ENCODE measurements at regions not wholly inside any gene's neighbourhood (a gene's known extent, or its start where the extent isn't known, plus 50 kb on each side); places are given as distances from the start of the nearest gene placed in this dataset.

GRCh38 chr18:67041334-67041733 is 437.4 kb upstream of the CDH19 start:
- Mint-ChIP-seq H3K4me3 (no peak overlapping the region), H3K27ac (no peak overlapping the region), H3K9me3 (no peaks in the 10 kb centered on the region), H3K4me1 (no peaks in the 10 kb centered on the region), H3K36me3 (ENCODE audit: low read depth) (no peaks in the 10 kb centered on the region), H3K27me3 (ENCODE audit: low read depth) (no peaks in the 10 kb centered on the region)
- no peak for TF ChIP-seq CTCF (IDR thresholded peaks at IDR 0.05; ENCODE audit: unreplicated experiment in 3 of 3)

- Mint-ChIP-seq H3K4me1 (no peaks in the 10 kb centered on the region), H3K27ac (no peak overlapping the region), H3K36me3 (ENCODE audit: low read depth) (no peaks in the 10 kb centered on the region), H3K4me3 (no peak overlapping the region), H3K27me3 (ENCODE audit: low read depth) (no peaks in the 10 kb centered on the region), H3K9me3 (no peaks in the 10 kb centered on the region)
- TF ChIP-seq CTCF (IDR thresholded peaks at IDR 0.05; ENCODE audit: unreplicated experiment in 3 of 3): no peak
These were observed 431.1 kb upstream of the CDH19 start for GRCh38 chr18:67035026-67035425.

GRCh38 chr18:67023059-67023458 is 419.2 kb upstream of the CDH19 start:
- no peak for TF ChIP-seq CTCF (IDR thresholded peaks at IDR 0.05; ENCODE audit: unreplicated experiment in 3 of 3)
- Mint-ChIP-seq H3K4me1 (no peaks in the 10 kb centered on the region), H3K4me3 (no peak overlapping the region), H3K36me3 (ENCODE audit: low read depth) (no peaks in the 10 kb centered on the region), H3K27me3 (ENCODE audit: low read depth) (no peaks in the 10 kb centered on the region), H3K9me3 (no peaks in the 10 kb centered on the region), H3K27ac (no peak overlapping the region)

GRCh38 chr18:67010919-67011318 is 407.0 kb upstream of the CDH19 start:
- H3K27ac Mint-ChIP-seq: no peak overlapping the region
- H3K27me3 Mint-ChIP-seq (ENCODE audit: low read depth): no peaks in the 10 kb centered on the region
- H3K36me3 Mint-ChIP-seq (ENCODE audit: low read depth): no peaks in the 10 kb centered on the region
- H3K9me3 Mint-ChIP-seq: no peaks in the 10 kb centered on the region
- no peaks in the 10 kb centered on the region for H3K4me1 Mint-ChIP-seq
- H3K4me3 Mint-ChIP-seq: no peak overlapping the region
- TF ChIP-seq CTCF (IDR thresholded peaks at IDR 0.05; ENCODE audit: unreplicated experiment in 3 of 3): no peak

GRCh38 chr18:67007999-67008398 is 404.1 kb upstream of the CDH19 start:
- Mint-ChIP-seq H3K4me1 (no peaks in the 10 kb centered on the region), H3K36me3 (ENCODE audit: low read depth) (no peaks in the 10 kb centered on the region), H3K27ac (no peak overlapping the region), H3K9me3 (no peaks in the 10 kb centered on the region), H3K27me3 (ENCODE audit: low read depth) (no peaks in the 10 kb centered on the region), H3K4me3 (no peak overlapping the region)
- no peak for TF ChIP-seq CTCF (IDR thresholded peaks at IDR 0.05; ENCODE audit: unreplicated experiment in 3 of 3)

- H3K4me1 Mint-ChIP-seq: no peaks in the 10 kb centered on the region
- TF ChIP-seq CTCF (IDR thresholded peaks at IDR 0.05; ENCODE audit: unreplicated experiment in 3 of 3): no peak
- H3K4me3 Mint-ChIP-seq: no peak overlapping the region
- no peaks in the 10 kb centered on the region for H3K27me3 Mint-ChIP-seq (ENCODE audit: low read depth)
- H3K27ac Mint-ChIP-seq: no peak overlapping the region
- H3K36me3 Mint-ChIP-seq (ENCODE audit: low read depth): no peaks in the 10 kb centered on the region
- H3K9me3 Mint-ChIP-seq: no peaks in the 10 kb centered on the region
These were observed 403.2 kb upstream of the CDH19 start for GRCh38 chr18:67007085-67007484.
